ENCODE measurements at regions not wholly inside any gene's neighbourhood (a gene's known extent, or its start where the extent isn't known, plus 50 kb on each side); places are given as distances from the start of the nearest gene placed in this dataset.

GRCh38 chr4:173935622-173936405 lies 347.7 kb downstream of the FBXO8 start:
- no peak overlapping the region for H3K4me2 ChIP-seq (ENCODE audit: low read length)
- TF ChIP-seq CTCF (IDR thresholded peaks at IDR 0.05; ENCODE audit: low read depth, low read length, poor library complexity, severe bottlenecking): no peak
- no peak for TF ChIP-seq EZH2phosphoT487 (IDR thresholded peaks at IDR 0.05; ENCODE audit: borderline replicate concordance, low read length)
- no peak overlapping the region for H3K4me3 ChIP-seq (ENCODE audit: low read length)
- H3K4me1 ChIP-seq (ENCODE audit: control insufficient read depth, low read length): no peaks in the 10 kb centered on the region
- no peaks in the 10 kb centered on the region for H3K79me2 ChIP-seq (ENCODE audit: control insufficient read depth, low read length)
- H3K27ac ChIP-seq (ENCODE audit: low read depth, low read length): no peak overlapping the region
- no peaks in the 10 kb centered on the region for H4K20me1 ChIP-seq (ENCODE audit: control insufficient read depth, insufficient read depth, low read depth, low read length)
- no peaks in the 10 kb centered on the region for H3K9me2 ChIP-seq (replicated peaks; ENCODE audit: control insufficient read depth, low read length)
- no peaks in the 10 kb centered on the region for H3K9me3 ChIP-seq (ENCODE audit: control insufficient read depth, insufficient read depth, low read length)
- peaks cover 4% of the 10 kb centered on the region; the same call in 1 of the 2 replicates for H3K27me3 ChIP-seq (ENCODE audit: control insufficient read depth, low read length)
- no peaks in the 10 kb centered on the region for H3F3A ChIP-seq (ENCODE audit: control insufficient read depth, insufficient read depth)
- no peaks in the 10 kb centered on the region for H3K36me3 ChIP-seq (ENCODE audit: control insufficient read depth, low read length)

GRCh38 chr4:173934933-173935620 lies 348.4 kb downstream of the FBXO8 start:
- H3K9me2 ChIP-seq (replicated peaks; ENCODE audit: control insufficient read depth, low read length): no peaks in the 10 kb centered on the region
- TF ChIP-seq EZH2phosphoT487 (IDR thresholded peaks at IDR 0.05; ENCODE audit: borderline replicate concordance, low read length): no peak
- TF ChIP-seq CTCF (IDR thresholded peaks at IDR 0.05; ENCODE audit: low read depth, low read length, poor library complexity, severe bottlenecking): no peak
- H3F3A ChIP-seq (ENCODE audit: control insufficient read depth, insufficient read depth): no peaks in the 10 kb centered on the region
- no peaks in the 10 kb centered on the region for H3K9me3 ChIP-seq (ENCODE audit: control insufficient read depth, insufficient read depth, low read length)
- no peak overlapping the region for H3K4me3 ChIP-seq (ENCODE audit: low read length)
- H3K4me2 ChIP-seq (ENCODE audit: low read length): no peak overlapping the region
- no peak overlapping the region for H3K27ac ChIP-seq (ENCODE audit: low read depth, low read length)
- H3K36me3 ChIP-seq (ENCODE audit: control insufficient read depth, low read length): no peaks in the 10 kb centered on the region
- H3K4me1 ChIP-seq (ENCODE audit: control insufficient read depth, low read length): no peaks in the 10 kb centered on the region
- H3K79me2 ChIP-seq (ENCODE audit: control insufficient read depth, low read length): no peaks in the 10 kb centered on the region
- no peaks in the 10 kb centered on the region for H4K20me1 ChIP-seq (ENCODE audit: control insufficient read depth, insufficient read depth, low read depth, low read length)
- H3K27me3 ChIP-seq (ENCODE audit: control insufficient read depth, low read length): peaks cover 4% of the 10 kb centered on the region; the same call in 1 of the 2 replicates

- no peak for TF ChIP-seq CTCF (IDR thresholded peaks at IDR 0.05; ENCODE audit: low read depth, low read length, poor library complexity, severe bottlenecking)
- no peak for TF ChIP-seq EZH2phosphoT487 (IDR thresholded peaks at IDR 0.05; ENCODE audit: borderline replicate concordance, low read length)
- H4K20me1 ChIP-seq (ENCODE audit: control insufficient read depth, insufficient read depth, low read depth, low read length): no peaks in the 10 kb centered on the region
- no peaks in the 10 kb centered on the region for H3F3A ChIP-seq (ENCODE audit: control insufficient read depth, insufficient read depth)
Measured at GRCh38 chr4:173934201-173934600, 349.3 kb downstream of the FBXO8 start.

More at GRCh38 chr4:173934201-173934600, 349.3 kb downstream of the FBXO8 start:
- Histone ChIP-seq H3K79me2 (ENCODE audit: control insufficient read depth, low read length) (no peaks in the 10 kb centered on the region), H3K27me3 (ENCODE audit: control insufficient read depth, low read length) (peaks cover 4% of the 10 kb centered on the region; the same call in 1 of the 2 replicates), H3K36me3 (ENCODE audit: control insufficient read depth, low read length) (no peaks in the 10 kb centered on the region), H3K27ac (ENCODE audit: low read depth, low read length) (no peak overlapping the region), H3K4me2 (ENCODE audit: low read length) (no peak overlapping the region), H3K9me2 (replicated peaks; ENCODE audit: control insufficient read depth, low read length) (no peaks in the 10 kb centered on the region), H3K4me1 (ENCODE audit: control insufficient read depth, low read length) (no peaks in the 10 kb centered on the region), H3K9me3 (ENCODE audit: control insufficient read depth, insufficient read depth, low read length) (no peaks in the 10 kb centered on the region), H3K4me3 (ENCODE audit: low read length) (no peak overlapping the region)
